DMS153 (cell line): ENCODE measurements at regions not wholly inside any gene's neighbourhood (a gene's known extent, or its start where the extent isn't known, plus 50 kb on each side); places are given as distances from the start of the nearest gene placed in this dataset.
"Not testable (repeated sequence)": the region's sequence is repeated elsewhere in the genome, so short reads cannot be mapped to it uniquely, and the experiment has no call there.

Experiments used
- DNase-seq: peaks from one replicate; lab custom pipeline; 2025; lab: John Stamatoyannopoulos, UW

GRCh38 chr3:88954853-88955252 lies 152.6 kb upstream of the EPHA3 start:
- DNase-seq = no peak

DNA sequence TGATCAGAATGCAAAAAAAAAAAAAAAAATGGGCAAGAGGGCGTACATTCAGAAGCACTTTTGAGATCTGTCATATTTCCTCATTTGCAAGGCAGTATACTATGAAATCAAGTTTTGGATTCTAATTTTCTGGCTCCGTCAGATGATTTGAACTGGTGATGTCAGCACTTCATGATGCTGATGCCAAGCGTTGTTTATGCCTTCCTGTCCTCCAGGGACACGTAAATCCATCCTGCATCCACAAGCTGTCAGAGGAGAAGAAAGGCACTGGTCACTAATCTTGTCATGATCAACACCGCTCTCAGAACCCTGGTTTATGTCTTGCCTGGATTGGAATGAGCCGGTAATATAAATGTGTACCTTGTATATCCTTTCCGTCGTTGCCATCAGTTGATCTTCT lies 152.1 kb upstream of the EPHA3 start:
- no peak for DNase-seq

DNA sequence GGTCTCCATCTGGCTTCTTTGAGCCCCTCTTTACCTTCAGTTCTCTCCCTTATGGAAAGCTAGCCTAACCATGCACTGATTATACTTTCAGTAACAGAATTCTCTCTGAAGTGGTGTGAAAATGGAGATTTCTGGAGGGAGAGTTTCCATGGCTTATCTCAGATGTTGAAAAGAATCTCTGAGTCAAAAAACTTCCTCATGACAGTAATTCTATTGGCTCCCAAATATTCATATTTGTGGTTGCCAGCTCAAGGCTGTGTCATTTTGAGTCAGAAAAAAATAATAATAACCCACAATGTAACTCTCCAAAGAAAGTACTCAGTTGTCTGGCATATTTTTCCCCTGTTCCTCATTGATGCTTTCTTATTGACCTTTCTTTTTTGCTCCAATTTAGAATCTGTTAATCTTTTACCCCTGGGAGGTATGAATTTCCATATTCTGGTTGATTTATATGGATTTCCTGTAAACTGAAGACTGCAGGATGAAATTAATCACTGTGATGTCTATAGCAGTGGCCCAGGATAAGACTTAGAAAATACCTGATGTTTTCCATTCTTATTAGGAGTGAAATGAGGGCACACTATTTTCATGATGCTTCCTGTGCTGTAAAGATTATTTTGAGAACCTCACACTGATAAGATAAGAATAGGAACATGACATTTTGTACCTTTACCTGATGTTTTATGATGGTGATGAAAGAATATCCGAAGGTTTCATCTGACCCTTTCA lies 149.5 kb upstream of the EPHA3 start:
- no peak for DNase-seq

DNA sequence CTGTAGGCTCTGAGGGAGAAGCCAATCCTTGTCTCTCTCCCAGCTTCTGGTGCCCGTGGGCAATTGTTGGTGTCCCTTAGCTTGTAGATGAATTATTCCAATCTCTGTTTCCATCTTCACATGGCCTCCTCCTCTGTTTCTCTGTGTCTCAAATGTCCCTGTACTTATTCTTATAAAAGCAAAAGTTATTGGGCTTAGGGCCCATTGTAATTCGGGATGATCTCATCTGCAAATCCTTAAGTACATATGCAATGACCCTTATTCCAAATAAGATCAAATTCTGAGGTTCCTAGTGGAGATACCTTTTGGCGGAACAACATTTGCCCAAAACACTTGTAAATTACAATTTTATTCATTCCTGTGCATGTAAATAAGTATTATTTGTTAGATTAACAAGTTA lies 147.4 kb upstream of the EPHA3 start:
- DNase-seq = no peak

DNA sequence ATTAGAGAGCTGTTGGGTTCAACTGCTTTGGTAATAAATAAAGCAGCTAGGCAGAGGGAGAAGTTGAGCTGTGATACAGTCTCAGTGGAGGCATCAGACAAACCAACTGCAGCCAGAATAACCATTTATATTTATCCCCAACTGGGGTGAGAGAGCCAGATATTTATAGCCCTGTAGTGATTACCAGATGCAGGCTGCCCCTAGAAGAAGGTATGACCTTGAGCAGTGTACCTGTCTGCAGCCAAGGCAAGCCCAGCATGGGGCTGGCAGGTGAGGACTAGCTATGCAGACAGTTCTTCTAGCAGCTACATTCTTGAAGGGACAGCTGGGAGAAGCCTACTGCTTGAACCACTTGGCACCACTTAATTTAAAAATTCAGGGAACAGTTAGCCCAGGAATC lies 144.4 kb upstream of the EPHA3 start:
- no peak for DNase-seq

- no peak for DNase-seq
Observed at GRCh38 chr3:88979760-88980159, 127.7 kb upstream of the EPHA3 start.

- DNase-seq = no peak
Observed at GRCh38 chr3:88983458-88983857, 124.0 kb upstream of the EPHA3 start.

DNA sequence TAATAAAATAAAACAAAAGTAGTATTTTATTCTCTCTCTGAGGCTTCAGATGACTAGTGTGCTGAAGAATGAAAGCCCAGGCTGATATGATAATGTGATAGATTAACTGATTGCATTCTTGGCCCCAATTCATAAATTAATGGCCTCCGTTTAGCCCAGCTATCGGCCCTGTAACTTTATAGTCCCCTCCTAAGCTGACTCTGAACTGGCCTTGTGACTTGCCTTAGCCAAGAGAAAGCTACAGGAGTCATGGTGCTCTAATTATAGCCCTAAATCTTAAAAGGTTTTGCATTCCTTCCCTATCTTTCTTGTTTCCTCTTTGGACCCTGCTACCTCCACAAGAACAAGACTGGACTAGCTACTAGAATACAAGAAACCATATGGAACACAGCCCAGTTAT lies 123.2 kb upstream of the EPHA3 start:
- no peak for DNase-seq

DNA sequence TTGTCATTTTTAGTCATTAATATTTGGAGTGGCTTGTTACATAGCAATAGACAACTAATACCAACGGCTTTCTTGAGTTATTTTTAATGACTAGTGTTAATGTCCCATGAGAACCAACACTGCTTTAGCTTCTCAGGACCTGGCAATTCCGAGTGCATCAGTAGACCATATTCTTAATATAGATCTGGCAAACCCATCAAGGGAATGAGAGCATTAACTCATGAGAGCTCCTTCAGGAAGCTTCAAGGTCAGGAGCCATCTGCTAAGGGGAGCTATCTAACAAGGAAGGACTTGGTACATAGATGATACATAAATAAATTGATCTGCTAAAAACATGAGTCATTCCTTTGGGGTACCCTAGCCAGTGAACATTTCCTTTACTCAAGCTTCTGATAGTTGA lies 122.6 kb upstream of the EPHA3 start:
- DNase-seq = no peak

- no peak for DNase-seq
Observed at GRCh38 chr3:88985491-88985890, 121.9 kb upstream of the EPHA3 start.

GRCh38 chr3:88986834-88987233 lies 120.6 kb upstream of the EPHA3 start:
- no peak for DNase-seq

- no peak for DNase-seq
Observed at GRCh38 chr3:88987776-88988175, 119.6 kb upstream of the EPHA3 start.

DNA sequence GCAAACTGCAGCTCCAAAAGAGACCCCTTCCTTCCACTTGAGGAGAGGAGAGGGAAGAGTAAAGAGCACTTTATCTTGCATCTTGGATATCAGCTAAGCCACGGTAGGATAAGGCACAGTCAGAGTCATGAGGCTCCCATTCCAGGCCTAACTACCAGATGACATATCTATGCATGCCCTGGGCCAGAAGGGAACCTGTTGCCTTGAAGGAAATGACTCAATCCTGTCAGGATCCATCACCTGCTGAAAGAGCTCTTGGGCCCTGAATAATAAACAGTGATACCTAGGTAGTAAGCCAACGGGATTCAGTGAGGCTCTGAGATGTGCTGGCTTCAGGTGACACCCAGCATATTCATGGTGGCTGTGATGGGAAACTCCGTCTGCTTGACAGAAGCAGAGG lies 118.5 kb upstream of the EPHA3 start:
- no peak for DNase-seq

DNA sequence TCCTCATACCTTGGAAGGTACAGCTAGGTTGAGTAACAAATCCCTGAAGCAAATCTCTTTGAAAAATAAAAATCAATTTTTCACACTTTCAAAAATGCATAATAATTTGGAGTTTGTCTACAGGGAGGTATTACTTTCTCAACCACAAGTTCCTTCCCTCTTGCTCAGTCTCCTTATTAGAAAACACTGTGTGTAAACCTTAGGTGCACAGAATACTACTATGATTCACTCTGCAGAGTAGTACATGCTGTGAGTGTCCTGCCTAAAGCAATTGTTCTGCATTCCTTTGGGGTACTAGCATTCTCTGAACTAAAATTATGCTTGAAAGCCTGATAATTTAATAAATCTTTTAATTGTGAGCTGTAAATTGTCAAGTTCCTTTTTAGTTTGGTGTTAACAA lies 115.9 kb upstream of the EPHA3 start:
- DNase-seq = no peak

DNA sequence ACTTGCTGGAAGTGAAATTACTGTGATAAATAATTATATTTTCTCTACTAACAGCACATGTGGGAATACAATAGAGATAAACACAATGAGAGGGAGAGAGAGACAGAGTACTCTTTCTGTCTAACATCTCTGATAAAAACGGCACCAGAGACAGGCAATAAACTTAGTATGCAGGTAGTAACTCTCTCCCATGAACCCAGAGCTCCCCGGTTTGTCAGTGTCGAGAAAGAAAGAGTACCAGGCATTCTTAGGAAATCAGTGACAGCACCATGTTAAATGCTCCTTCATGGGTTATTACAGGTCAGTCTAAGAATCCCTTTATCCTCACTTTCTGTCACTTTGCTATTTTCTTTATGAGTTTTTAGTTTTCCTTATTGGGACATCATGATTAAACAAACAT lies 110.7 kb upstream of the EPHA3 start:
- no peak for DNase-seq

GRCh38 chr3:88997260-88997659 lies 110.2 kb upstream of the EPHA3 start:
- DNase-seq = no peak

- no peak for DNase-seq
Observed at GRCh38 chr3:89000886-89001285, 106.5 kb upstream of the EPHA3 start.

GRCh38 chr3:89002191-89002590 lies 105.2 kb upstream of the EPHA3 start:
- no peak for DNase-seq

GRCh38 chr3:89013536-89013935 lies 93.9 kb upstream of the EPHA3 start:
- DNase-seq = no peak

DNA sequence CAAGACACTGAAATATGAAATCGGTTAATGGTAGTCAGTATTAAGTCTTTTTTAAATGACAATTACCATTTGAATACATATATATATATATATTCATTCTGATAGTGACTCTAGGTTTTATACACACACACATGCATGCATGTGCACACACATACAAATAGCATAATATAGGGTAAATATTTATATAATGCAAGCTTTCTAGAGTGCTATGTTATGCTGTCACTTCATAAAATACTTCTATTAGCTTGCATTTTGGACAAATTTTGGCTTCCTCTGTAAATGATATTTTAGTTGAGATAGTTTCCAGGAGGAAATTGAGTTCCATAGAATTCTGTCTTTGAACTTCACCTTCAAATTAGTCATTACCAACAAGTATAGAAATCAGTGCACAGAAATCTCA lies 89.9 kb upstream of the EPHA3 start:
- DNase-seq = no peak

- DNase-seq = no peak
Observed at GRCh38 chr3:89025185-89025584, 82.2 kb upstream of the EPHA3 start.

DNA sequence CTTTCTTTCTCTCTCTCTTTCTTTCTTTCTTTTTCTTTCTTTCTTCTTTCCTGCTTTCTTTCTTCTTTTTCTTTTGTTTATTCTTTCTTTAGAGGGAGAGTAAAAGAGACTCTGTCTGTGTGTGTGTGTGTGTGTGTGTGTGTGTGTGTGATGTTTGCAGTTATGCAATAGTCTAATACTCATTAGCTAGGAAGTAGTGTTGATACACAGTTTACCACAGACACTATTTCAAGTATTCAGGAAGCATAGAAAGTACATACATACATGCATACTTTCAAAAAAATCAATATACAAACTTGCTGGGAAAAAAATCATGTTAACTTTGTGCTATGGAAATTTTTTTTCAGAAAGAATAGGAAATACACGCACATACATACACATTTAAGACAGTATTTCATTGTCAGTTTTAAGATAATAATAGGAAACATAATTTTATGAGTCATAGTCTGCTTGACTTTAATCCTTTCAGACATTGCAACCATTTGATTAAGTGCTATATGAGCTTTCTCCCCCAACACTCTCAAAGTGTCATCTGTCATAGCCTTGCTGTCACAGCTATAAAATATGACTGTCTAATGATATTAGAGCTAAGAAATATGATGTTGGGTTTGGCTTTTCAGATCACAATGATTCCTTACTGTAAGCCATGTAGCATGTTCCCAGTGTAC lies 74.9 kb upstream of the EPHA3 start:
- DNase-seq = no peak

DNA sequence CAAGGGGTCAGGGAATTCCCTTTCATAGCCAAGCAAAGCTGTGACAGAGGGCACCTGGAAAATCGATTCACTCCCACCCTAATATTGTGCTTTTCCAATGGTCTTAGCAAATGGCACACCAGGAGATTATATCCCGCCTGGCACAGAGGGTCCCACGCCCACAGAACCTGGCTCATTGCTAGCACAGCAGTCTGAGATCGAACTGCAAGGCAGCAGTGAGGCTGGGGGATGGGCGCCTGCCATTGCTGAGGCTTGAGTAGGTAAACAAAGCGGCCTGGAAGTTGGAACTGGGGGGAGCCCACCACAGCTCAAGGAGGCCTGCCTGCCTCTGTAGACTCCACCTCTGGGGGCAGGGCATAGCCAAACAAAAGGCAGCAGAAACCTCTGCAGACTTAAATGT lies 72.7 kb upstream of the EPHA3 start:
- DNase-seq = not testable (repeated sequence)

- no peak for DNase-seq
Observed at GRCh38 chr3:89038869-89039268, 68.6 kb upstream of the EPHA3 start.
